GM19023 (cell line): ENCODE measurements at regions not wholly inside any gene's neighbourhood (a gene's known extent, or its start where the extent isn't known, plus 50 kb on each side); places are given as distances from the start of the nearest gene placed in this dataset.

Experiments used
- ATAC-seq: cut with Tn5 transposase; IDR thresholded peaks from one replicate; pipeline ENCODE4 v1.9.1; 2021; ENCODE audit warnings: mild to moderate bottlenecking, moderate library complexity; ENCODE audit not compliant: unreplicated experiment

DNA sequence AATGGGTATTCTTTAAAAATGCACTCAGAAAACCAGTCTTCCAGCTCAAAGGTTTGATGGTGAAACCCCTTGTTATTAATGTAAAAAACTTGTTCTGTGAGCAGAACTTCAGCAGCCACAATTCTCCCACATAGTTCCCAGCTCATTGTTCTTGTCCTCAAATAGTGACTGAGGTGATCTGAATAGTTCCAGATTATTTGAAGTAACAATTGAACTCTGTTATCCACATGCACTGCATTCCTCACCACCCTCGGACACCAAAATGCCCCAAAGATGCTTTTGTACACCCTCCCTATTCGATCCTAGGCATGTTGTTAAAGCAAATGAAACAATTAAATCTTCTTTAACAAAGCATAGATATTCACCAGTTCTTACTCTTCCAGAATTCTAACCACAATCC is 2186.8 kb upstream of the CELF4 start:
- ATAC-seq, result no peak

DNA sequence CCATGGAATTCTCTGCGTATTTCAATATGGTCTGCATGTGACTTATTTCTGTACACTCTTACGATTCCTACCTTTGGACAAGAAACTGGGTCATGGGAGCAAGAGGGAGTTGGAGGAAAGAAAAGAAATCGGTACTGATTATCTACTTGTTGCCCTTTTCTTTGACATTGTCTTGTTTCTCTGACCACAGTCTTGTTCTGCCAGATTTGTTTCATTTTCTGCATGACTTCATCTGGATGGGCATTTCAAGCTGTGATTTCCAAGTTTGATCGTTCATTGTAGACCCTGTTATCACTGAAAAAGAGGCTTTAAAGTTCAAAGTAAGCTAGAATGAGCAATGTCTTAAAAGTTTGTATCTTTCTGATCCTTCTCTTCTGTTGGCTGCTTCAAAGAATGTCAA is 2186.3 kb upstream of the CELF4 start:
- ATAC-seq, result no peak

DNA sequence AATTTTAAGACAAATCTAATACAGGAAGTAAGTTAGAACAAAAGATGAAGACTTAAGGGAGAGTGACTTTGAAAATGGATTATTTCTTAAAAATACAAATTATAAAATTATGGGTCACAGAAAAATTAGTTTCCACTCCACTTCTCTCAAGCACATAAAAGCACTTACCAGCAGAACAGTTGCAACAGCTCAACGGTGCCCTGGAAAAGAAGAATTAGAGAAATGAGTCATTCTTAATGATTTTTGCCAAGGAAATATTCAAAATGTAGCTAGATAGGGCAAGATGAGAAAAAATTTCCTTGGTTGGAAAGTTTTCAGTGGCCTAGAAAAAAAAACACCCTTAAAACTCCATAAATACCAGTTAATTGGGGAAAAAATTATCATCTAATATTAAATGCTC is 2185.6 kb upstream of the CELF4 start:
- ATAC-seq, result no peak

DNA sequence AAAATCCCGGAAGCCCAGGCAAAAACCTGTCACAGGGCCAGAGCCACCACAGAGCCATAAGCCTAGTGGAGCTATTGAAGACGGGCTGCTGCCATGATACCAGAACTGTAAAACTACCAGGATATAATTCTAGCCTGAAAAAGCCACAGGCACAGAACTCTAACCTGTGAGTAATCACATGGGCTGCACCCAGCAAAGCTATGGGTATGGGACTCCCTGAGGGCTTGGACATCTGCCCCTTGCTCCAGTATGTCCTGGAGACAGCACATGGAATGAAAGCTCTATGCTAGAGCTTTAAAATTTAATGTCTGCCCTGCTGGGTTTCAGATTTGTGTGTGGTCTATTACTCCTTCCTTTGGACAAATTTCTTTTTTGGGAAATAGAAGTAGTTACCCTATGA is 2183.6 kb upstream of the CELF4 start:
- ATAC-seq, result no peak

DNA sequence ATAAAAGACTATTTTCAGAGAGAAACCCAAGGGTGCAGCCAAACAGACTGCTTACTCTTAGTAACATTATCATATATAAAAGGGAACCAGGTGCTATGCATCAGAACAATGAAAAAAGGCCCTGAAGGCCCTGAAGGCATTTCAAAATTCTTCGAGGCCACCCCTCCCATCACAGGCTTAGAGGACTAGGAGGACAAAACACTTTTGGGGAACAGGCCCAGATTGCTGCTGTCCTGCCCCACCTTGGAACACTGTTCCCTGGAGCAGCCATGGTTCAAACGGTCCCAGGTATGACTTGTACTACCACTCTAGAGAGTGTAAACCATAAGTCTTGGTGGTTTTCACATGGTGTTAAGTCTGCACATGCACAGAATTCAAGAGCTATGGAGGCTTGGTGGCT is 2183.1 kb upstream of the CELF4 start:
- ATAC-seq, result no peak

DNA sequence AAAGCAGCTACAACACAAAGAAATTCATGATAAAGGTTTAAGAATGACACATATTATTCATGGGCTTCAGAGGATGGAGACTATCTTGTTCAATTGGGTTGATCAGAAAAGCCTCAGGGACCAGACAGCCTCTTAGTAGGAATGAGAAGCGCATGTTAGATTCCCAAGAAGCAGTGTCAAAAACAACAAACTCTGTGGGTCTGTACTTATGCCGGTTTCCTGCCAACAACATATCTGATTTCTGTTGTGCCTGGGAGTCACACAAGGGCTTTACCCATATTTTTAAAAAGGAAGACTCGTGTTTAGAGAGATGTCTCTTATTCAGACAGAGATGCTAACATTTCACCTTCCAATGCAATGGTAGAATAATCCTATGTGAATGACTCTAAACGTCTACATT is 2180.6 kb upstream of the CELF4 start:
- ATAC-seq, result no peak

DNA sequence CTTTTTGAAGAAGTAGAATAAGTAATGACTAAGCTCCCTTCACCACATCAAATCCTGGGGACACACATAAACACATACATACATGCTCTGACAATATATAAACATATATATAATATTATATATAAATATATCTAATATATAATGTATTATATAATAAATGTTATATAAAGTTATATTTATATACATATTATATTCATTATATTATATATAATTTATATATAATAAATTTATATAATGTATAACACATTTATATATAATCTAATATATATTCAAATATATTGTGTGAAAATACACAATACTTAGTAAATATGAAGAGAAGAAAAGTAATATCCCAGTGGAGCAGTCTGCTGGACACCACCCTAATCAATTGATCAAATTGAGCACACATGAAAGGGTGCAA is 2177.9 kb upstream of the CELF4 start:
- ATAC-seq, result no peak

DNA sequence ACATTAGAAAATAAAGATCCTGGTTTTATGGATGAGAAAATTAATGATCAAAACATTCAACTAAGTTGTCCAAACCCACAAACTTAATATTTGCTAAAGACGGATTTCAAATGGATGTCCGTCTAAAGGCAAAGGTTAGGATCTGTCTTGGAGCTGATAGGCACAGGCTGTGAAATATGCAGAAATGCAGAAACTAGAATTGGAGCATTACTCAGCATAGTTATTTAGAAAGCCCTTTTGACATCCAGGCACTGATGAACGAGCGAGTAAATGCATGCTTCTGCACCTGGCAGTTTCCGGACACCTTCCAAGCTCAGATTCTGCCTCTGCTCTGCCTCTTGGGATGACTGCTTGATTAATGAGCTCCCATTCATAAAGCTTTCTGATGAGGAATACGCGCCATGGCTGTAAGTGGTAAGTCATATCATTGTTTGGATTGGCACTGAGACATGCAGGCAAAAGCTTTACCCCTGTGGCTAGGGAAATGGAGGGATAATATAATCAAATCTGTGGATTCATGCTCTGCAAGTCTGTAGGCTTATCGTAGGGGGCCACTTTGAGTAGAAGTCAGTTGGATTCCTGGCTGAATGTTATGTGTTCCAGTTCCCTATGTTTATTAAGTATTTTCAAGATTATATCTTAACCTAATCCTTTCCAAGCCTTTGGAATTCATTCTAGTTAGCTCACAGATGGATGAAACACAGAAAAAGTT is 2176.3 kb upstream of the CELF4 start:
- ATAC-seq, result no peak

DNA sequence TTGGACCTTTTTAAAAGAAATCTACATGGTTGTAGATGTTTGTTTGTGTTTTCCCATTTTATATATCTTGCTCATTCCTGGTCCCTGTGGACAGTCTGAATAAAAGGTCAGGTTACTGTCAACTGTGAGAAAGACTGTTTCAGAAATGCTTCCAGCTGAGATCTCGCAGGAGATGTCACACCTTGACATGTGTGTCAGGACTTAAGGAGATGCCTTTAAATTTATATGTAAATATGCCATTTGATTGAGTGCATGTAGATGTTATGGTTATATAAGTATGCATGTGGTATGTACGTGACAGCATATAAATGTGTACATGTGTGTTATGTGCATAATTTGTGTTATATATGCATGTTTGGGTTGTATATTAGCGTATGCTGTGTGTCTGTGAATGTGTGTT is 2172.3 kb upstream of the CELF4 start:
- no peak for ATAC-seq

DNA sequence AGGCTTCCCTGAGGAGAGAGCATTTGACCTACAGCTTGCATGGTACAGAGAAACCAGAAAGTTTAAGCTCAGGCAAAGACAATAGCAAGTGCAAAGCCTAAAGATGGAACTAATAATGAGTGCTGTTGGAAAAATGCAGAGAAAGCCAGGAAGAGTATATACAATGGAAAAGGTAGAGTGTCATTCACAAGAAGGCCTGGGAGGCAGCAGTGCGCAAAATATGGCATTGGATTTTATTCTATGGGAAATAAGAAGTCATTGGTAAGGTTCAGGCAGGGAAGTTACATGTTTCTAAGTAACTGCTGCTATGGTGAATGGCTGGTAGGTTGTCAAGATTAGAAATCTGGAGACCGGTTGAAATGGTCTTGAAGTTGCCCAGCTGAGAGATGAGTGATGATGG is 2167.3 kb upstream of the CELF4 start:
- no peak for ATAC-seq

DNA sequence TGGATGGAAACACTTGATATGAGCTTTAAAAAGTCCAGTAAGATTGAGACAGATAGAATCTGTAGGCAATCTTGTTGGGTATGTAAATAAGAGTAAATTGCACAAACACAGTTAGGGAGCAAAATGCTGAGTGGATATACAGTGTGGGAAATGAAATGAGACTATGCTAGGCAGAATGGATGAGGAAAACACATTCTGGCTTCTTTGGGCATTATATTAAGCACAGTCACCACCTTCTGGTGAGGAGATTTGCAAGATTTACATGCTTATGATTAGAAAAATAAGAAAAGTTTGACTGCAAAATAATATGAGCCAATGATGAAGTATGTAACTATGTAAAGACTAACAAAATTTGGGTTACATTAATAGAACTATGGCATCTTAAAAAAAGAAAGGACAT is 2165.0 kb upstream of the CELF4 start:
- no peak for ATAC-seq

DNA sequence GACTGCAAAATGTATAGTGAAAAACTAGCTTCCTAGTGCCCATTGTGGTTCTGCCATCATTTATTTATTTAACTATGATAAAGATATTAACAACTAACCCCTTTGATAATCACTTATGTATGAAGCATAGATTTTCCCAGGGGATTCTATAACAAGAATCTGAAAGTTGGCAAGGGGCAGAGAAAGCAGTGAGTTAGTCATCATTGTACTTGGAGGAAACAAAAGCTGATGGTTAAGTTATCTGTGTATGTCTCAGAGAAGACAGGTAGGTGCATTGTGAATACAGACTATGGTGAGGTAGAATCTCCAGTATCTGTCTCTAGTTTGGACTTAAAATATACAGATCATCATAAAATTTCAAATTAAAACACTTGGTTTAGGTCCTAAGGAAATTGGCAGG is 2159.1 kb upstream of the CELF4 start:
- no peak for ATAC-seq

DNA sequence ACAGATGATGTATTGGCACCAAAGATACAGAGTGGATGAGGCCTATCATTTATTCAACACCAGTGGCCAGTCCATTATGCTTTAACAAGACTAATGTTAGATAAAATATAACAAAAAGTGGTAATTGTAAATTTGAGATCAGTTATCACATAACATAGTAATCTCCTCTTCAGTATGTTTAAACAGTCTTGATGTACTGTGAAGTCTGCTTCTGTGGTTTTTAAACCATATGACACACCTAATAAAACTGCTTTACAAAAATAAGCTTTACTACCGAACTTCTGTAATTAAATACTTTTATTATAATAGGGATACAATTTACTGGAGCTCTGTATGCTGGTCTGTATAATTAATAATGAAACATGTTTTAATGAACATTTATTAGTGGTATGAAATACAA is 2156.1 kb upstream of the CELF4 start:
- ATAC-seq, result no peak

DNA sequence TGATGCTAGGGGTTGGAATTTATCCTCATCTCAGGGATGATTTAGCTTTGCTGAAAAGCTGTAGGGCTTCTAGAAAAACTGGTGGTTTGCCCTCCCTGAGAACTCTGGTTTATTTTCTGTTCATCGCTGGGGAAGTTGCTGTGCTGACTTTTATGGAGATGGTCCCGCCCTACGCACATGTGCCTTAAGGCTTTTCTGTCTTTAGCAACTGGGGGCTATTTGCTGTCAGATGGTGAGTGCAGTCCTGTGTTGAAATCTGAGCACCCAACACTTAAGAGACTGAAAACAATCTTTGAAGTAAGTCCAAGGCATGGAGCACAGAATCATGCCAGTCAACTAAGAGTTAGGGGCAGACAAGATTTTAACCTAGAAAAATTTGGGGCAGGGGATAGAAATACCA is 2148.4 kb upstream of the CELF4 start:
- ATAC-seq, result no peak

DNA sequence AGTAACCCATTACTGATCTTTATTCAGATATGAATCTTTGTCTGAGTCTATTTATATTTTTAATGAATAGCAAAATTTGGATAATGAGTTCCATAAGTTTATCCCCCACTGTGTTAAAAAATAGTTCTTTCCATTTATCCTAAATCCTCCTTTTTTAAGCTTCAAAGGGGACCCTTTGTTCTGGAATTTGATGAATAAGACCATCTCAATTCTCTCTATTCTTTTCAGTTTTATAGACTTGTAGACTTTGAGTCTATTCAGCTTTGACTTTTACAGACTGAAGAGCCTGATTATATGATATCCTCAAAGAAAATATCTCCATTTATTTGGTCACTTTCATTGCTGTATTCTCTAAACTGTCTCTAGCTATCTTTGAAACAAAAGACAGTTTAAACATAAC is 2146.1 kb upstream of the CELF4 start:
- no peak for ATAC-seq

DNA sequence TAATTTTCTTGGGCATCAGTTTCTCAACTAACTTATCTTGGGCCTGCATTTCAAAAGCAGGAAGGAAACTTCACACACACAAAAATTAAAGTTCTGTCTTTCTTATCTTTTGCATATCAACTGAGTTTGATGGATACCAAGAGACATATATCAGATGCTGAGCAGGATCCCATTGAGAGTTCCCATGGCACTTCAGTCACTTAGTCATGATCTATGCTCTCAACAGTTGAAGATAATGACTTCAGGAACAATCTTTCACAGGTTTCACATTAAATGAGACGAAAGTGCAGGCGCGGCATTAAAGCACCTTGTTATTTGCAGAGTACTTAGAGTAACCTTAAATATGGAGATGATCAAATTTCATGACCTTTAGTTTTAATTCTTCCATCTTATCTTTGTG is 2139.8 kb upstream of the CELF4 start:
- ATAC-seq, result no peak

DNA sequence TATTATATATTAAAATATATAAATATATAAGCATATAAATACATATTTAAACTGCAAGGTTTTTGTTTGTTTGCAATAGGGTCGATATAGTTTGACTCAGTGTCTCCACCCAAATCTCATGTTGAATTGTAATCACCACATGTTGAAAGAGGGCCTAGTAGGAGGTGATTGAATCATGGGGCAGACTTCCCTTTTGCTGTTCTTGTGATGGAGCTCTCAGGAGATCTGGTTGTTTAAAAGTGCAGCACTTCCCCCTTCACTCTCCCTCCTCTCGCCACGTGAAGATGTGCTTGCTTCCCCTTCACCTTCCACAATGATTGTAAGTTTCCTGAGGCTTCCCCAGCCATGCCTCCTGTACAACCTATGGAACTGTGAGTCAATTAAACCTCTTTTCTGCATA is 2137.3 kb upstream of the CELF4 start:
- ATAC-seq, result no peak

DNA sequence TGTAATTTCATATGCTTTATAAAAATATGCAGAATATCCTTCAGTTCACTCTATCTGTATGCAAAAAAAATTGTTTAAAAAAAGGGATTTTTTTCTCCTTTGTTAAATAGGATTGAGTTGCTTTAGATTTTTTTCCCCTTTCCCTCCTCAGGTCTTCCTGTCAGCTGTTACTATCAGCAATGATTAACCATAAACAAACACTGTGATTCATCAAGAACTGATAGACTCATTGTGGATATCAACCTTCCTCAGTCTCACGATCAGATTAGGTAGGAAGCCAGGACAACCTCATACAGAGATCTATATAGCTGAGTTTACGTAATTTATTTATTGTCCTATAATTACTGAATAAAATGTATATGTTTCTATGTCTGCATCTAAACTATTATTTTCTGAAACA is 2136.2 kb upstream of the CELF4 start:
- ATAC-seq, result no peak

DNA sequence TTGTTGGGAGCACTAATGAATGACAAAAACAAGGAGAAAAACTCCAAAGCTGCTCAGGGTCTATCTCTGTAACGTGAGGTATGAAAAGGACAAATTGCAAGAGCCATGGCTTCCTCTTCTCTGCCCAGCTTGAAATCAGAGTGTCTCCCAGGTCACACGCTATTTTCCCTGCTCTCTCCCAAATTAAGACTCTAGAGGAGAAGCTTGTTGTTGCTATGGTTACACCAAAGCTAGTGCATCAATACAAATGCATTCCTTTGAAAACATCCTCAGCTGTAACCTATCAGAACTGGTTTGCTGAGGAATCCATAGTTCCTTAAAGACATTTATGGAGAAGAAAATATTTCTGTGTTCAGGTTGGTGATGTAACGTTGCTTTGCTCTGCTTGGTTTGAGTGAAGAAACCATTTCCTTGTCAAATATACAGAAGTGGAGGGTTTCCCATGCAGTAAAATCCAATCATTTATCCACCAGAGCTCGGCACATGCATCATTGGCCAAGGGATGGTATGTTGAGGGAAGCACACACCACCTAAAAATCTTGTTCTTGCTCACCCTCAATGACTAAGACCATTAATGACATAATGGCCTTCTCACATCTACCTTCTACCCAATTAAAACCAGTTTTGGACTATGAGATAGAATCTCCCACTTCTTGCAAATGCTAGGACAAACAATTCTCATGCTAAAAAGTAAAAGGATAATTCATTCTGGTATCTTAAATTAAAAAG is 2135.6 kb upstream of the CELF4 start:
- no peak for ATAC-seq

DNA sequence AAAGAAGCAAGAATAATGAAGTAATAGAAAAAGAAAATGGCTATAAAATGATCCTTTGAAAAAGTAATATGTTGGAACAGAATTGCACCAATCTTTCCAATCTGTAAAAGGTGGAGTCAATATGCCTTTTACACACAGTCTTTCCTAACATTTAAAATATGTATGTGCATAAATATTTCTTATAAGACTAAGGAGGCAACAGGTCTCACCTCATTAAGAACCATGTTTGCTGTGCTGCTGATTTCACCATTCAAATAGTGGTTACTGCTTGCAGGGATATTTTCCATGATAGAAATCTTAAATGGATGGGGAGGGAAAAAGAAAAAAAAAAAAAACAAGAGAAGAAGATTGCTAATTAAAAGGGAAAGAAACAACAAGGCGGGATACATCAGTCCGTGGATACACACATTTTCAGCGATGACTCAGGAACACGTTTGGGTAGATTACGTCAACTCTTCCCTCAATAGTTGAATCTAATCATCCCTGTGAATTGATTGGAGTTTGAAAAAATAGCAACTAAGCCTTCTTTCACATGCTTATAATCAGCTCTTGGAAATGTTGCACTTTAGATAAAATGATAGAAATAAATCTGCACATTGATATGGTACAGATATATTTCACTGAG is 2133.9 kb upstream of the CELF4 start:
- ATAC-seq, result no peak

DNA sequence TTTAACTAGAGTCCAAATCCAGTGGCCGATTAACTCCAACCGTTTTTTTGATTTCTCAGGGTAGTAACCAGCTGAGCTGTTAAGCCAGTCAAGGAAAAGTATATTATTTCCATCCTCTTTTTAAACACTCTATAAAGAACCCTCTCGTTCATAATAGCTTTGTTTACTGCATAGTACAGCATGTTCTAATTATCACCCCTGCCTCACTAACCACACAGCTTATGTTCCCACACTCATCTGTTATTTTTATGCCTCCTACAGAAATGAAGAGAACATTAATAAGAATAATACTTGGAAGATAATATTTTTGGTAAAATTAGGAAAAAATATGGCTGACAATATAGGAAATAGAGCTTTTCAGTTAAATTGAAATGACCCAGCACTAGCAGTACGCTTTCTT is 2132.8 kb upstream of the CELF4 start:
- ATAC-seq, result no peak

DNA sequence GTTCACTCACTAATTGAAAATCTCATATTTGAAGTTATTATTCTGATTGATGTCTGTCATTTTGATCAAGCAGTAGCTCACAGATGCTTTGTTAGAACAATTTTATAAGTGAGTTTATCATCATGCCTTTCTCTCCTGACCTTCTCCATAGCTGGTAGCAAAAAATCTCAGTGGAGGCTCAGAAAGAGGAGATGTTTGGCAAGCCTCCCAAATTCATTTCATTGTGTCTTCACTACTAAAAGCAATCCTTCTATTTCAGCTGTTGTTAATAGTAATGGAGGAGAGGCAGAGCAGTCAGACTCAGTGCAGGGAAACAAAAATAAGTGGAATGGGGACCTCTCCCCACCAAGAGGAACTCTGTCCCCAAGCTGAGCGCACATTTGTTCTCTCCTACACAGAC is 2127.8 kb upstream of the CELF4 start:
- no peak for ATAC-seq
